CD8-positive, alpha-beta memory T cell (primary cell): ENCODE measurements at regions not wholly inside any gene's neighbourhood (a gene's known extent, or its start where the extent isn't known, plus 50 kb on each side); places are given as distances from the start of the nearest gene placed in this dataset.
"Not testable (repeated sequence)": the region's sequence is repeated elsewhere in the genome, so short reads cannot be mapped to it uniquely, and the experiment has no call there.

Experiments
- CTCF ChIA-PET: fragments of 350-600 bp; sonication (Branson Sonifier 250); formaldehyde crosslinking; loops from one replicate; lab custom pipeline; 2021; ENCODE audit warnings: antibody characterized with exemption; lab: Charles Lee
- POLR2A ChIA-PET: fragments of 350-600 bp; sonication (Branson Sonifier 250); formaldehyde crosslinking; loops from one replicate; lab custom pipeline; 2021; ENCODE audit warnings: antibody characterized with exemption; lab: Charles Lee
- DNase-seq, 5 donors: peaks; one replicate each; pipeline versions ENCODE4 v3.0.0 to v3.0.0-alpha.2; 2020 to 2022; ENCODE audit warnings: mixed read lengths in 1 of 5
- H3K27ac ChIP-seq: one replicate; pipeline ENCODE4 v1.7.0; 2013; ENCODE audit warnings: low read depth, mild to moderate bottlenecking, low read length, moderate library complexity
- H3K27me3 ChIP-seq: 2 replicates; pipeline ENCODE4 v1.7.0; 2013; ENCODE audit warnings: low read length, mild to moderate bottlenecking; ENCODE audit not compliant: insufficient read depth, poor library complexity, severe bottlenecking
- H3K36me3 ChIP-seq: 2 replicates; pipeline ENCODE4 v1.7.0; 2013; ENCODE audit warnings: mild to moderate bottlenecking, low read length, moderate library complexity; ENCODE audit not compliant: insufficient read depth
- H3K4me1 ChIP-seq: 2 replicates; pipeline ENCODE4 v1.7.0; 2013; ENCODE audit warnings: mild to moderate bottlenecking, low read length, moderate library complexity; ENCODE audit not compliant: insufficient read depth
- H3K4me3 ChIP-seq: 2 replicates; pipeline ENCODE4 v1.7.0; 2013; ENCODE audit warnings: mild to moderate bottlenecking, low read length
- H3K9me3 ChIP-seq: 2 replicates; pipeline ENCODE4 v1.7.0; 2013; ENCODE audit warnings: mild to moderate bottlenecking, low read length
- H3K27ac Mint-ChIP-seq, 8 donors: one replicate each; pipeline ENCODE4 v1.8.0; 2020 to 2021; ENCODE audit warnings: mixed read lengths in 8 of 8, mild to moderate bottlenecking in 6 of 8, inconsistent platforms in 3 of 8, moderate library complexity in 3 of 8
- H3K27me3 Mint-ChIP-seq, 2 donors: one replicate each; pipeline ENCODE4 v1.8.0; 2020 to 2021; ENCODE audit warnings: mixed read lengths in 2 of 2, mild to moderate bottlenecking in 1 of 2, moderate library complexity in 1 of 2
- H3K36me3 Mint-ChIP-seq, 3 donors: one replicate each; pipeline ENCODE4 v1.8.0; 2020 to 2021; ENCODE audit warnings: mixed read lengths in 3 of 3, inconsistent platforms in 1 of 3, mild to moderate bottlenecking in 1 of 3
- H3K4me1 Mint-ChIP-seq, 3 donors: one replicate each; pipeline ENCODE4 v1.8.0; 2020 to 2021; ENCODE audit warnings: mixed read lengths in 3 of 3, inconsistent platforms in 1 of 3, mild to moderate bottlenecking in 1 of 3
- H3K4me3 Mint-ChIP-seq, 7 donors: one replicate each; pipeline ENCODE4 v1.8.0; 2020 to 2021; ENCODE audit warnings: mixed read lengths in 7 of 7, mild to moderate bottlenecking in 6 of 7, moderate library complexity in 4 of 7, inconsistent platforms in 2 of 7
- H3K9me3 Mint-ChIP-seq, 5 donors: one replicate each; pipeline ENCODE4 v1.8.0; 2020 to 2022; ENCODE audit warnings: mixed read lengths in 5 of 5, mild to moderate bottlenecking in 3 of 5, moderate library complexity in 2 of 5, inconsistent platforms in 1 of 5

DNA sequence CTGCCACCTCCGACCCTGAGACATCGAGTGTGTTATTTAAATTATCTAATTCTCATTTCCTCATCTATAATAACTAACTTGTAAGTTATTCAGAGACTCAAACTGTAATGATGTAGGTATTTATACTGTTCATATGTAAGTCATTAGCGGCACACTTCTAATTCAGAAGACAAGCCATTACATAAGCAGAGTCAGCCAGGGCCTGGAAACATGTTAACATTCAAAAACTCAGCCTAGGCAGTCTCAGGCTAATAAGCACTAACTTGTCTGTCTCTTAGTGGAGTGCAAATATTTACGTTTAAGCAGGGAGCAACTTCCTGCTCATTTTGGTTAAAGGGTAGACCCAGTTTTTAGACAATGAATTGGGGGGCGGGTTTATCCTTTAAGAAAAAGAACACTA, 598.4 kb downstream of the ACTL7B start:
- H3K27me3 Mint-ChIP-seq = peaks cover 0 to 1% of the 10 kb centered on the region in 2 donors
- Histone ChIP-seq H3K36me3 (no peaks in the 10 kb centered on the region), H3K27me3 (no peaks in the 10 kb centered on the region), H3K27ac (no peak overlapping the region), H3K4me1 (no peaks in the 10 kb centered on the region), H3K4me3 (no peak overlapping the region), H3K9me3 (no peaks in the 10 kb centered on the region)
- CTCF ChIA-PET = no interaction called here
- DNase-seq = no peak
- no peak overlapping the region for H3K4me3 Mint-ChIP-seq
- H3K36me3 Mint-ChIP-seq = no peaks in the 10 kb centered on the region
- POLR2A ChIA-PET = no interaction called here
- no peak overlapping the region for H3K27ac Mint-ChIP-seq
- no peaks in the 10 kb centered on the region for H3K4me1 Mint-ChIP-seq
- peaks cover 0 to 5% (median 2%) of the 10 kb centered on the region in 5 donors for H3K9me3 Mint-ChIP-seq

- Mint-ChIP-seq H3K27ac (no peak overlapping the region), H3K4me1 (no peaks in the 10 kb centered on the region), H3K9me3 (peaks cover 0 to 5% (median 3%) of the 10 kb centered on the region in 5 donors), H3K27me3 (no peaks in the 10 kb centered on the region), H3K4me3 (no peak overlapping the region), H3K36me3 (no peaks in the 10 kb centered on the region)
- Histone ChIP-seq H3K27ac (no peak overlapping the region), H3K36me3 (no peaks in the 10 kb centered on the region), H3K9me3 (no peaks in the 10 kb centered on the region), H3K4me1 (no peaks in the 10 kb centered on the region), H3K4me3 (no peak overlapping the region), H3K27me3 (no peaks in the 10 kb centered on the region)
- CTCF ChIA-PET = no interaction called here
- POLR2A ChIA-PET = no interaction called here
- no peak for DNase-seq
These were observed 601.5 kb downstream of the ACTL7B start for GRCh38 chr9:108254236-108254635.

- peaks cover 0 to 11% (median 0%) of the 10 kb centered on the region in 5 donors for H3K9me3 Mint-ChIP-seq
- H3K36me3 Mint-ChIP-seq, H3K9me3 ChIP-seq, H3K36me3 ChIP-seq, H3K4me3 Mint-ChIP-seq, DNase-seq, H3K27me3 ChIP-seq, H3K4me1 Mint-ChIP-seq, POLR2A ChIA-PET, CTCF ChIA-PET, H3K27ac Mint-ChIP-seq, H3K27ac ChIP-seq, H3K4me3 ChIP-seq, H3K4me1 ChIP-seq, H3K27me3 Mint-ChIP-seq: not testable (repeated sequence)
These were observed 608.4 kb downstream of the ACTL7B start for GRCh38 chr9:108247391-108247790.

DNA sequence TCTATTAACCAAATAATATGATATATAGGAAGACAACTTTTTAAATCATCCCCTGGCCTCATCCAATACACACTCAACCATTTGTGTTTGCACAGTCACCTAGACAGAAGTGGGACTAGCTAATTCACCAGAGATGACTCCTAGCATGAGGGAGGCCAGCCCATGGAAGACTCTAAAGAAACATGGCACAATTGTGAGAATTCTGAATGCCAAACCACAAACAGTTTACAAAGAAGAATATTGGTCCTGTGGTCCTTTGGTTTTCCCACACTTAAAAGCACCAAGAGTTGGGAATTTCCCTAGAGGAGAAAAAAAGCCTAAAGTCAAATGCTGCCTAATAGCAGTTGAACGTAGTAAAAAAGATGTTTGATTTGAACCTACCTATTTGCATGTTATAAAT, 609.9 kb downstream of the ACTL7B start:
- Mint-ChIP-seq H3K4me3 (no peak overlapping the region), H3K9me3 (peaks cover 0 to 11% (median 4%) of the 10 kb centered on the region in 5 donors), H3K27me3 (peaks cover 0 to 1% of the 10 kb centered on the region in 2 donors), H3K36me3 (no peaks in the 10 kb centered on the region), H3K27ac (no peak overlapping the region), H3K4me1 (no peaks in the 10 kb centered on the region)
- H3K36me3 ChIP-seq = no peaks in the 10 kb centered on the region
- H3K9me3 ChIP-seq = no peaks in the 10 kb centered on the region
- DNase-seq = no peak
- ChIA-PET CTCF (no interaction called here), POLR2A (no interaction called here)
- H3K27me3 ChIP-seq = no peaks in the 10 kb centered on the region
- no peak overlapping the region for H3K27ac ChIP-seq
- no peaks in the 10 kb centered on the region for H3K4me1 ChIP-seq
- no peak overlapping the region for H3K4me3 ChIP-seq

GRCh38 chr9:108245331-108245730, 610.5 kb downstream of the ACTL7B start:
- Mint-ChIP-seq H3K27me3 (peaks cover 0 to 1% of the 10 kb centered on the region in 2 donors), H3K36me3 (no peaks in the 10 kb centered on the region), H3K27ac (no peak overlapping the region), H3K4me1 (no peaks in the 10 kb centered on the region), H3K4me3 (no peak overlapping the region), H3K9me3 (peaks cover 0 to 11% (median 4%) of the 10 kb centered on the region in 5 donors)
- Histone ChIP-seq H3K4me1 (no peaks in the 10 kb centered on the region), H3K9me3 (no peaks in the 10 kb centered on the region), H3K27ac (no peak overlapping the region), H3K36me3 (no peaks in the 10 kb centered on the region), H3K27me3 (no peaks in the 10 kb centered on the region), H3K4me3 (no peak overlapping the region)
- no peak for DNase-seq
- CTCF ChIA-PET = no interaction called here
- POLR2A ChIA-PET = no interaction called here

- Histone ChIP-seq H3K4me1 (no peaks in the 10 kb centered on the region), H3K27ac (no peak overlapping the region), H3K36me3 (no peaks in the 10 kb centered on the region), H3K9me3 (no peaks in the 10 kb centered on the region), H3K4me3 (no peak overlapping the region), H3K27me3 (no peaks in the 10 kb centered on the region)
- Mint-ChIP-seq H3K9me3 (peaks cover 0 to 11% (median 4%) of the 10 kb centered on the region in 5 donors), H3K36me3 (no peaks in the 10 kb centered on the region), H3K27ac (no peak overlapping the region), H3K4me3 (no peak overlapping the region), H3K27me3 (peaks cover 0 to 1% of the 10 kb centered on the region in 2 donors), H3K4me1 (no peaks in the 10 kb centered on the region)
- CTCF ChIA-PET = no interaction called here
- POLR2A ChIA-PET = no interaction called here
- DNase-seq = no peak
These were observed 611.1 kb downstream of the ACTL7B start for GRCh38 chr9:108244686-108245085.

DNA sequence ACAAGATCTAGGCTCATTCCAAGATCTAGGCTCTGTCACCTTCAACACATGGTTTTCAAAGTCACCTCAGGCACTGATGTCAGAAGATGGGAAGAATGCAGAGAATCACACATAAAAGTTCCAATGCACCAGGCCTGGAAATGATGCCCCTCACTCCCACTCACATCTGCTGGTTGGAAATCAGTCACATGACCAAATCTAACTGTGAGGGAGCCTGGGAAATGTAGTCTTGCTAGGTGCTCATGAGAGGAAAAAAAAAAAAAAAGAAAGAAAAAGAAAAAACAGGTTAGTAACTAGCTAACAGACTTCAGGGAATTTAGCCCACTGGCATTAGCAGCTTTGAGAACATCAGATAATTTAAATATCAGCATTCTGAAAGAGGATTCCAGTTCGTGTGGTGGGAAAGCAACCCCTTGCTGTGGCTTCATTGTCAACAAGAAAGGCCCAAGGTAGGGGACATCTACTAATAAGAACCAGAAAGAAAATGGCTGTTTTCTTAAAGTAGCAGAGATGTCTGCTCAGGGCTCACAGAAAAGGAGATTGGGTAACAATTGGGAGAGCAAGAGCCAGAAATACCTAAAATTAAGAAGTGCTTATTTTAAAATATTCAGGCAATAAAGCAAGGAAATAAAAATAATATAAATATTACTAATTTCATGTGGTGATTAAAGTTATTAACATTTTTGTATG, 614.3 kb downstream of the ACTL7B start:
- ChIA-PET POLR2A (no interaction called here), CTCF (no interaction called here)
- no peaks in the 10 kb centered on the region for H3K36me3 ChIP-seq
- Mint-ChIP-seq H3K36me3 (no peaks in the 10 kb centered on the region), H3K27ac (no peak overlapping the region), H3K4me3 (no peak overlapping the region), H3K27me3 (peaks cover 0 to 1% of the 10 kb centered on the region in 2 donors), H3K9me3 (peaks cover 0 to 10% (median 5%) of the 10 kb centered on the region in 5 donors), H3K4me1 (no peaks in the 10 kb centered on the region)
- H3K27ac ChIP-seq = no peak overlapping the region
- no peaks in the 10 kb centered on the region for H3K4me1 ChIP-seq
- no peaks in the 10 kb centered on the region for H3K27me3 ChIP-seq
- no peak overlapping the region for H3K4me3 ChIP-seq
- DNase-seq = no peak
- no peaks in the 10 kb centered on the region for H3K9me3 ChIP-seq

DNA sequence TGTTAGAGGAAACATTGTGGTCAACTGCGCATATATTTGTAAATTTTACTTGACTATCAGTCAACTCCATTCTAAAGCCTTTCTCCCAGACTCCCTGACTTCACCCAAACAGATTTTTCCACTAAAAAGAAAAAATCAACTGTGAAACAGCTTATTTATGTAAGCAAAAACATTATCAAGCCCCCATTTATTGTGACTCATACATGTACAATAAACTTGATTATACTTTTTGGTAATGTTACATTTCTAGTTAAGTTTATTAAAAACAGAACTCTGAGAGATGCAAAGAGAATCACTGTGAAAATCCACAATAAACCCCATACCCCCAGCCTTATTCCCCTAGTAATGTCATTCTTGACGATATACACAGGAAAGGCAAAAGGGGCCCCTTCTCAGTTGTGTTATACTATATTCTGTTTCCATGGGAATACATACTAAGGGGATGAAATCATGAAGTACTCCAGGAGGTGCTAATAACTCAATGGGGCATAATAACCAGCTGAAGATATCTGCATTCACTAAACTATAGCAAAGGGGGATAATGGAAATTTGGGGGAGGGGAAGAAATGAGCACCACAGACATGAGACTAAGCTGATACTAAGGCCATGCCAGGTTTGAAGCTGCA, 616.0 kb downstream of the ACTL7B start:
- Mint-ChIP-seq H3K4me1 (no peaks in the 10 kb centered on the region), H3K27ac (no peak overlapping the region), H3K4me3 (no peak overlapping the region), H3K27me3 (peaks cover 0 to 1% of the 10 kb centered on the region in 2 donors), H3K9me3 (peaks cover 0 to 14% (median 5%) of the 10 kb centered on the region in 5 donors), H3K36me3 (no peaks in the 10 kb centered on the region)
- ChIA-PET CTCF (interaction anchor here (1.0 kb wide), 1 partner anchor 14 kb away, joined by 3 read pairs; no protein-coding TSS in a partner anchor), POLR2A (no interaction called here)
- H3K36me3 ChIP-seq = no peaks in the 10 kb centered on the region
- H3K4me3 ChIP-seq = no peak overlapping the region
- no peak overlapping the region for H3K27ac ChIP-seq
- H3K4me1 ChIP-seq = no peaks in the 10 kb centered on the region
- H3K9me3 ChIP-seq = no peaks in the 10 kb centered on the region
- no peaks in the 10 kb centered on the region for H3K27me3 ChIP-seq
- no peak for DNase-seq
